Right lobe of liver (tissue), 4 donors: ENCODE measurements at regions not wholly inside any gene's neighbourhood (a gene's known extent, or its start where the extent isn't known, plus 50 kb on each side); places are given as distances from the start of the nearest gene placed in this dataset.

Experiments
- CTCF ChIP-seq, 4 donors: fragments of 200-600 bp in 3 of 4; fragments of 450-650 bp in 1 of 4; IDR thresholded peaks; one replicate each; pipeline versions ENCODE4 v1.5.1 to v1.8.0; 2016 to 2022; ENCODE audit warnings: antibody characterized with exemption in 4 of 4, mild to moderate bottlenecking in 2 of 4
- POLR2A ChIP-seq: fragments of 450-650 bp; IDR thresholded peaks from one replicate; pipeline ENCODE4 v1.6.1; 2017; ENCODE audit warnings: antibody characterized with exemption, mild to moderate bottlenecking
- donor health status: DM: no; HTN: no; CAD: no.
- donor health status: DM: no; HTN: no; CAD: no.
- donor health status: DM: no; HTN: yes; CAD: no.

GRCh38 chr2:81876624-81877023, 1572.1 kb upstream of the LRRTM1 start:
- TF ChIP-seq CTCF (IDR thresholded peaks at IDR 0.05) (no peak), POLR2A (no peak)
